Activated CD8-positive, alpha-beta memory T cell treated with anti-CD3 and anti-CD28 coated beads for 24 hours (primary cell): ENCODE measurements at regions not wholly inside any gene's neighbourhood (a gene's known extent, or its start where the extent isn't known, plus 50 kb on each side); places are given as distances from the start of the nearest gene placed in this dataset.
"Not testable (repeated sequence)": the region's sequence is repeated elsewhere in the genome, so short reads cannot be mapped to it uniquely, and the experiment has no call there.

ENCODE experiments used
- DNase-seq: peaks from one replicate; pipeline ENCODE4 v3.0.0-alpha.2; 2020

- no peak for DNase-seq
Observed at GRCh38 chr2:21194147-21194546, 70.4 kb downstream of the TDRD15 start.

GRCh38 chr2:21194858-21195271 lies 71.1 kb downstream of the TDRD15 start:
- DNase-seq = no peak

GRCh38 chr2:21195326-21195725 lies 71.6 kb downstream of the TDRD15 start:
- DNase-seq = no peak

- DNase-seq = no peak
Observed at GRCh38 chr2:21198637-21199036, 74.9 kb downstream of the TDRD15 start.

GRCh38 chr2:21203976-21204375 lies 80.2 kb downstream of the TDRD15 start:
- DNase-seq = no peak

GRCh38 chr2:21214085-21214484 lies 90.3 kb downstream of the TDRD15 start:
- not testable (repeated sequence) for DNase-seq

GRCh38 chr2:21217442-21217841 lies 93.7 kb downstream of the TDRD15 start:
- no peak for DNase-seq

GRCh38 chr2:21220930-21221329 lies 97.2 kb downstream of the TDRD15 start:
- no peak for DNase-seq

- DNase-seq = no peak
Observed at GRCh38 chr2:21223618-21224017, 99.8 kb downstream of the TDRD15 start.

- DNase-seq = no peak
Observed at GRCh38 chr2:21228041-21228895, 104.5 kb downstream of the TDRD15 start.

GRCh38 chr2:21229302-21229701 lies 105.5 kb downstream of the TDRD15 start:
- DNase-seq = no peak

- DNase-seq = no peak
Observed at GRCh38 chr2:21230140-21230539, 106.4 kb downstream of the TDRD15 start.

- DNase-seq = no peak
Observed at GRCh38 chr2:21231985-21232384, 108.2 kb downstream of the TDRD15 start.

GRCh38 chr2:21233194-21233593 lies 109.4 kb downstream of the TDRD15 start:
- no peak for DNase-seq

GRCh38 chr2:21234001-21234400 lies 110.2 kb downstream of the TDRD15 start:
- no peak for DNase-seq

- no peak for DNase-seq
Observed at GRCh38 chr2:21234464-21235120, 110.8 kb downstream of the TDRD15 start.

GRCh38 chr2:21239749-21240148 lies 116.0 kb downstream of the TDRD15 start:
- DNase-seq = not testable (repeated sequence)

GRCh38 chr2:21244161-21244560 lies 120.4 kb downstream of the TDRD15 start:
- no peak for DNase-seq

- DNase-seq = no peak
Observed at GRCh38 chr2:21245565-21245964, 121.8 kb downstream of the TDRD15 start.

GRCh38 chr2:21249367-21249766 lies 125.6 kb downstream of the TDRD15 start:
- DNase-seq = no peak

- no peak for DNase-seq
Observed at GRCh38 chr2:21250673-21251072, 126.9 kb downstream of the TDRD15 start.

- DNase-seq = no peak
Observed at GRCh38 chr2:21251216-21251980, 127.6 kb downstream of the TDRD15 start.

- DNase-seq = no peak
Observed at GRCh38 chr2:21253311-21254027, 129.7 kb downstream of the TDRD15 start.
